Fibroblast of peridontal ligament (primary cell): ENCODE measurements at regions not wholly inside any gene's neighbourhood (a gene's known extent, or its start where the extent isn't known, plus 50 kb on each side); places are given as distances from the start of the nearest gene placed in this dataset.
"Not testable (repeated sequence)": the region's sequence is repeated elsewhere in the genome, so short reads cannot be mapped to it uniquely, and the experiment has no call there.

Experiments used
- DNase-seq: peaks from one replicate; pipeline ENCODE4 v3.0.0-alpha.2; 2010; ENCODE audit errors: extremely low read depth

DNA sequence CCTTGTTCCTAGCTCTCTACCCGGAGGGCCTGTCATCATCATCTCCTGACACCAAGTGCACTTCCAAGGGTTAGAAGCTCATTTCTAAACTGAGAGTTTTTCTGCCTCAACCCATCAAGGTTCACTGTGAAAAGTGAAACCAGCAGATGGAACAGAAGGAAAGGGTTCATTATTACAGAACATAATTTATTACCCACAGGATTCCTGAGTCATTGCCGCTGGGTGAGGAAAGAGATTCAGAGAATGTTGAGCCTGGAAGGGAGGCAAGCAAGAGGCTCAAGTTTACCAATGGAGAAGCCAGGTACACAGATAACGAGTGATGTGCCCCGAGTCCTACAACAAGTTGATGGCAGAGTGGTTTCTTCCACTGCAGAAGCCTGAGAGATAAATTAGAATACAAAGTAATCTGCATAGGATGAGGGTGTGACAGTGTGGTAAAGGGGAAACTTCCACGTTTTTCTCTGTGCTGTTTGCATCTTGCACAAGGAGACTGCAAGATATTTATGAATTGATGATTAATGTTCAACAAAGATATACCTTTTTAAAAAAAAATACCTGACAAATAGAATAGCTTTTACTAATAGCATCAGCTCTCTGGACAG, 80.5 kb upstream of the SETMAR start:
- no peak for DNase-seq

DNA sequence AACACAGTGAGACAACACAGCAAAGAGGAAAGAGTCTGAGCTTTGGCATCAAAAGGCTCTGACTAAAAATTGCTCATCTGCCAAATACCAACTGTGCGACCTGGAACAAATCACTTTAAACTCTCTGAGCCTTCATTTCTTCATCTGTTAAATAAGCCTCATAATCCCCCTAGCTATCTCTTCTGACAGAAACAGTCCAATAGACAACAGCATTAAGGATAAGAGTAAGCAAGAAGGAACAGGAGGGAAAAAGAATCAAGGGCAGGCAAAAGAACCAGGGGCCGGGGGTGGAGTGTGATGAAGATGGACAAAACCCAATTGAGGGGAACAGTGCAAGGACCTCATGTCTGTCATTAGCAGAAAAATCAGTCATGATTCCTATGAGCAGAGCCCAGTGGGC, 79.4 kb upstream of the SETMAR start:
- no peak for DNase-seq

GRCh38 chr3:4224331-4224730, 78.8 kb upstream of the SETMAR start:
- DNase-seq, result no peak

- DNase-seq, result no peak
Measured at GRCh38 chr3:4225005-4225471, 78.1 kb upstream of the SETMAR start.

DNA sequence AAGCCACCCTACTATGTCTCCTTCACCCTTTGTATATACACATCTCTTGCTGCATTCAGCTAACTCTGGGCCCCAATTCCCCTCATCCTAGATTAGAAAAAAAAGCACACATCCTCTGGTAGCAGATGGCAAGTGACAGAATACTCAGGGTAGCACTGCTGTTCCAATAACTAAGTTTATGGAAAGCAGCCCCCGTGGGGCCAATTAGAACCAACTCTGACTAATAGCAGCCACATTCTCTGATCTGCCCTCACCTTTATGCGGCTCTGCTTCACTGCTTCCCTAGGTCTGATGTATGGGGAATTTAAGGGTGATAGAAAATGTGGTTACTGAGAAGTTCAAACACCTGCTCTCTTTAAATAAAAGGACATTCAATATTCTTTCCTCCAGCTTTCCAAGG, 74.9 kb upstream of the SETMAR start:
- no peak for DNase-seq

DNA sequence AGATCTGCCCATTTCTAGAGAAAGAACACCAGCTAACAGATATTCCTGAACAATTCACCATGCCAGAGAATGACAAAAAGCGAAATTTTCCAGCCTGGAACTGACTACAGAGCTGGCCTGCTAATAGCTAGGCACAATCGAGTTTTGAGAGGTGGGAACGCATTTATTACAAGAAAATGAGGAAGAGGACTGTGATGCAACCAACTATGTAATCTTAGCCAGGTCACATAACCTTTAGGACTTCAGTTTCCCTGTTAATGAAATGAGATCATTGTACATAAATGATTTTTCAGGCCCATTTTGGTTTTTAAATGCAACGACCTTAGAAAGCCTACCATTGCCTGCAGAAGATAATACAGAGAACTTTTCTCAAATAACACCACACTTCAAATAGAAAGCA, 72.1 kb upstream of the SETMAR start:
- no peak for DNase-seq

DNA sequence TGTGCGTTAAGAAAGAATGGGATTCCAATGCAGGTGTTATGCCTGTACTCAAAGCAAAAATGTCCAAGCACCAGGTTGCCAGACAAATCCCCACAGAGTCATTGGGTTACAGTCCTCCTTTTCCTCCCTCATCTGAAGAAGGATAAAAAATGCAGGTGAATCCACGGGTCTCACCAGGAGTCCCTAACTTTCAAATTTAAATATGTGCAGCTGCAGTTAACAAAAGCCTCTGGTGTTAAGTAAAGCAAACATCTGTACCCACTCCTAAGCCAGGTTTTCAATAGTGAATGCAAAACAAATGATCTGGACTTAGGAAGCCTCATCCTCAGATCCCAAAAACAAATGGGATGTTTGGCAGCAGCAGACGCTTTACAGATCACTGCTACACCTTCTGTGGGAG, 70.4 kb upstream of the SETMAR start:
- no peak for DNase-seq

GRCh38 chr3:4233488-4233887, 69.7 kb upstream of the SETMAR start:
- DNase-seq, result peak; percentile 0

DNA sequence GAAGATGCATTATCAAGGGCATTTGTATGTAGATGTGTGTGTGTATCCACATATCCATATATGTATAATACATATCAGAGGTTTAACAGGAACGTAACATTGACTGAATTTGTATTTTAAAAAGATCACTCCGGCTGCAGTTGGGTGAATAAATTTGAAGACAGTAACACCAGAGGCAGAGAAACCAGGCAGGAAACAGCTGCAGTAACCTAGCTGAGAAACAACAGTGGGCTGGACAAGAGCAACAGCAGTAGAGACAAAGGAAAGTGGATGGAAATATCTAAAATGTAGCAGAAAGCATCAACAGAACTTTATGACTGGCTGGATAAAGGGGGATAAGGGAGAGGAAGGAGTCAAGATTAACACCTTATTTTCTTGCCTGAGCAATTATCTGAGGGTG, 68.3 kb upstream of the SETMAR start:
- no peak for DNase-seq

- no peak for DNase-seq
Measured at GRCh38 chr3:4235690-4236089, 67.5 kb upstream of the SETMAR start.

DNA sequence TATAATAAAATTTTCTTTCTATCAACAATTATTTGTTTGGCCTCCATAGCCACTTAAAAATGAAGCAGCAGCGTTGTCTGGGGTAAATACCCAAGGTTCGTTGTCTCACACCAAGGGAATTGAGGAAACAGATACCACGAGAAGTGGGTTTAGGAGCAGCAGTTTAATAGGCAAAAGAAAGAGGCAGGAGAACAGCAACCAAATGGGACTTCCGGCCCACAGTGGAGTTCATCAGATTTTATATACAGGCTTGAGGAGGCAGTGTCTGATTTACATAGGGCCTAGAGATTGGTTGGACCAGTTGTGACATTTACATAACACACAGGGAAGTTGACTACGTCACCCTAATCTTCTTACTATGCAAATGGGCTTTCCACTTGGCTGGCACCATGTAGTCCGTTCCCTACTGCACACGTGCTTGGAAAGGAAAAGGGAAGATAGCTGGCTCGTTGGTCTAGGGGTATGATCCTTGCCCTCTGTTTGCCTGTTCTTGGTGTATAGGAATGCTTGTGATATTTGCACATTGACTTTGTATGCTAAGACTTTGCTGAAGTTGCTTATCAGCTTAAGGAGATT, 61.5 kb upstream of the SETMAR start:
- DNase-seq, result no peak

GRCh38 chr3:4245671-4246070, 57.5 kb upstream of the SETMAR start:
- DNase-seq, result no peak

DNA sequence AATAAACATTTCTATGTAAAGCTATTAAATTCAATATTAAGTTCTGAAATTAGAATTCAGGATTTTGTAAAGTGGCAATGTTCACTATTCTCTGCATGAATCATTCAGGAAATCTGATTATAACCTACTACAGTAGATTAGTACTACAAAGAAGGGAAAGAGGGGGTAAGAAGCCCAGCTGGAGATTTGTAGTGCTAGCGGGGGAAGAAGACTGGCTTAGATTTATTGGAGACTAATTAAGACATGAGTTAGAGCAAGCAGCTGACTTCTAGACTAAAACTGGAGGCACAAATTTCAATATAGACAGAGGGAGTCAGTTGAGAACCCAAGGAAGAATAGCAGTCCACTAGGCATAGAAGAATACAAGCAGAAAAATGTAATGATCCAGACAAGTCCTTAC, 55.8 kb upstream of the SETMAR start:
- no peak for DNase-seq

GRCh38 chr3:4250064-4250463, 53.1 kb upstream of the SETMAR start:
- no peak for DNase-seq

GRCh38 chr3:4251412-4251811, 51.8 kb upstream of the SETMAR start:
- no peak for DNase-seq

DNA sequence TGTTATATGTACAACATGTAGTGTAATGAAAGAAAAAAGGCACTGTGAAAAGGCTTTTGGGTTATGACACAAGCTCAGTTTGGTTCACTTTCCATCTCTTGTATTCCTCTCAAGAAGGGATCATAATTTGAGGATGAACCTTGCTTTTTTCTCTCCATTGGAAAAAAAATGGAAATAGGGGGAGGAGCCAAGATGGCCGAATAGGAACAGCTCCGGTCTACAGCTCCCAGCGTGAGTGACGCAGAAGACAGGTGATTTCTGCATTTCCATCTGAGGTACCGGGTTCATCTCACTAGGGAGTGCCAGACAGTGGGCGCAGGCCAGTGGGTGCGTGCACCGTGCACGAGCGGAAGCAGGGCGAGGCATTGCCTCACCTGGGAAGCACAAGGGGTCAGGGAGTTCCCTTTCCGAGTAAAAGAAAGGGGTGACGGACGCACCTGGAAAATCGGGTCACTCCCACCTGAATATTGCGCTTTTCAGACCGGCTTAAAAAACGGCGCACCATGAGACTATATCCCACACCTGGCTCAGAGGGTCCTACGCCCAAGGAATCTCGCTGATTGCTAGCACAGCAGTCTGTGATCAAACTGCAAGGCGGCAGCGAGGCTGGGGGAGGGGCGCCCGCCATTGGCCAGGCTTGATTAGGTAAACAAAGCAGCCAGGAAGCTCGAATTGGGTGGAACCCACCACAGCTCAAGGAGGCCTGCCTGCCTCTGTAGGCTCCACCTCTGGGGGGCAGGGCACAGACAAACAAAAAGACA, 49.9 kb upstream of the SETMAR start:
- DNase-seq, result not testable (repeated sequence)
